Putamen (tissue), 1 donor: ENCODE measurements at regions not wholly inside any gene's neighbourhood (a gene's known extent, or its start where the extent isn't known, plus 50 kb on each side); places are given as distances from the start of the nearest gene placed in this dataset.

Experiments
- DNase-seq: peaks from one replicate; pipeline ENCODE4 v3.0.0-alpha.2; 2016; ENCODE audit warnings: low spot score

- DNase-seq, result no peak
Observed at GRCh38 chr5:125006011-125006685, 259.7 kb upstream of the ZNF608 start.

GRCh38 chr5:125010356-125010755 is 263.9 kb upstream of the ZNF608 start:
- no peak for DNase-seq

GRCh38 chr5:125011014-125011413 is 264.6 kb upstream of the ZNF608 start:
- DNase-seq, result no peak

GRCh38 chr5:125011419-125011818 is 265.0 kb upstream of the ZNF608 start:
- no peak for DNase-seq

GRCh38 chr5:125011947-125012346 is 265.5 kb upstream of the ZNF608 start:
- no peak for DNase-seq

- no peak for DNase-seq
Observed at GRCh38 chr5:125012727-125013451, 266.4 kb upstream of the ZNF608 start.

- DNase-seq, result no peak
Observed at GRCh38 chr5:125014202-125014601, 267.8 kb upstream of the ZNF608 start.

GRCh38 chr5:125017796-125018195 is 271.4 kb upstream of the ZNF608 start:
- no peak for DNase-seq

- no peak for DNase-seq
Observed at GRCh38 chr5:125023673-125024072, 277.2 kb upstream of the ZNF608 start.

- DNase-seq, result no peak
Observed at GRCh38 chr5:125026867-125027731, 280.7 kb upstream of the ZNF608 start.

- DNase-seq, result no peak
Observed at GRCh38 chr5:125032286-125032685, 285.8 kb upstream of the ZNF608 start.

- no peak for DNase-seq
Observed at GRCh38 chr5:125033602-125034001, 287.2 kb upstream of the ZNF608 start.

GRCh38 chr5:125034331-125034730 is 287.9 kb upstream of the ZNF608 start:
- DNase-seq, result no peak

- no peak for DNase-seq
Observed at GRCh38 chr5:125036494-125036893, 290.1 kb upstream of the ZNF608 start.

GRCh38 chr5:125037020-125037419 is 290.6 kb upstream of the ZNF608 start:
- DNase-seq, result no peak

- no peak for DNase-seq
Observed at GRCh38 chr5:125037530-125037929, 291.1 kb upstream of the ZNF608 start.

GRCh38 chr5:125038477-125038876 is 292.0 kb upstream of the ZNF608 start:
- no peak for DNase-seq

- no peak for DNase-seq
Observed at GRCh38 chr5:125041798-125042197, 295.4 kb upstream of the ZNF608 start.

- no peak for DNase-seq
Observed at GRCh38 chr5:125042261-125042890, 295.9 kb upstream of the ZNF608 start.

- DNase-seq, result no peak
Observed at GRCh38 chr5:125043781-125044391, 297.4 kb upstream of the ZNF608 start.

- no peak for DNase-seq
Observed at GRCh38 chr5:125044491-125045282, 298.2 kb upstream of the ZNF608 start.
